Right lobe of liver (tissue), 6 donors: ENCODE measurements at regions not wholly inside any gene's neighbourhood (a gene's known extent, or its start where the extent isn't known, plus 50 kb on each side); places are given as distances from the start of the nearest gene placed in this dataset.

Experiments used
- ATAC-seq, 4 donors: fragments of 200-7000 bp; cut with Tn5 transposase; one replicate each; pipeline ENCODE4 v1.9.1; 2020; ENCODE audit warnings: mild to moderate bottlenecking in 4 of 4, moderate library complexity in 4 of 4
- DNase-seq, 3 donors: peaks; one replicate each; pipeline ENCODE4 v3.0.0-alpha.2; 2020
- H3K27ac ChIP-seq, 3 donors: fragments of 200-600 bp; one replicate each; pipeline ENCODE4 v1.8.0; 2022
- H3K27me3 ChIP-seq, 2 donors: fragments of 200-600 bp; one replicate each; pipeline ENCODE4 v1.8.0; 2022
- H3K36me3 ChIP-seq, 4 donors: fragments of 200-600 bp; sonication (generic) in 1 of 4; one replicate each; pipeline versions ENCODE4 v1.5.1 to v1.8.0; 2017 to 2022; ENCODE audit warnings: control low read depth in 1 of 4
- H3K4me1 ChIP-seq, 4 donors: fragments of 200-600 bp; sonication (generic) in 1 of 4; one replicate each; pipeline versions ENCODE4 v1.5.1 to v1.8.0; 2017 to 2022; ENCODE audit warnings: control low read depth in 1 of 4
- H3K4me3 ChIP-seq, 3 donors: fragments of 200-600 bp; one replicate each; pipeline ENCODE4 v1.8.0; 2022
- H3K9me3 ChIP-seq, 4 donors: fragments of 200-600 bp; sonication (generic) in 1 of 4; one replicate each; pipeline versions ENCODE4 v1.5.1 to v1.8.0; 2017 to 2022; ENCODE audit warnings: control low read depth in 1 of 4
- POLR2A ChIP-seq: fragments of 450-650 bp; IDR thresholded peaks from one replicate; pipeline ENCODE4 v1.6.1; 2017; ENCODE audit warnings: antibody characterized with exemption, mild to moderate bottlenecking
- WGBS: methylation state at CpG from one replicate; pipeline ENCODE4 v1.1.6; 2018; ENCODE audit warnings: low coverage, low lambda C conversion rate; ENCODE audit not compliant: insufficient coverage; ENCODE audit errors: missing lambda C conversion rate; 5-methylcytosine and 5-hydroxymethylcytosine counted together
- intact Hi-C, 2 donors: fragments of 100-400 bp; cut with DNase I; formaldehyde crosslinking; loops; one replicate each; pipeline versions ENCODE4 v1.11.2 to v1.14.1; 2022
- TF ChIP-seq, protein P1 (sequence below), 4 donors: fragments of 200-600 bp in 3 of 4; fragments of 450-650 bp in 1 of 4; IDR thresholded peaks; one replicate each; pipeline versions ENCODE4 v1.5.1 to v1.8.0; 2016 to 2022; ENCODE audit warnings: antibody characterized with exemption in 4 of 4, mild to moderate bottlenecking in 2 of 4
- donor health status: DM: no; HTN: yes; CAD: no.
- donor health status: DM: no; HTN: no; CAD: no.
- donor health status: DM: no; HTN: no; CAD: no.
- donor health status: DM: no; HTN: yes; CAD: no.
- donor health status: DM: no; HTN: yes; CAD: no.

DNA sequence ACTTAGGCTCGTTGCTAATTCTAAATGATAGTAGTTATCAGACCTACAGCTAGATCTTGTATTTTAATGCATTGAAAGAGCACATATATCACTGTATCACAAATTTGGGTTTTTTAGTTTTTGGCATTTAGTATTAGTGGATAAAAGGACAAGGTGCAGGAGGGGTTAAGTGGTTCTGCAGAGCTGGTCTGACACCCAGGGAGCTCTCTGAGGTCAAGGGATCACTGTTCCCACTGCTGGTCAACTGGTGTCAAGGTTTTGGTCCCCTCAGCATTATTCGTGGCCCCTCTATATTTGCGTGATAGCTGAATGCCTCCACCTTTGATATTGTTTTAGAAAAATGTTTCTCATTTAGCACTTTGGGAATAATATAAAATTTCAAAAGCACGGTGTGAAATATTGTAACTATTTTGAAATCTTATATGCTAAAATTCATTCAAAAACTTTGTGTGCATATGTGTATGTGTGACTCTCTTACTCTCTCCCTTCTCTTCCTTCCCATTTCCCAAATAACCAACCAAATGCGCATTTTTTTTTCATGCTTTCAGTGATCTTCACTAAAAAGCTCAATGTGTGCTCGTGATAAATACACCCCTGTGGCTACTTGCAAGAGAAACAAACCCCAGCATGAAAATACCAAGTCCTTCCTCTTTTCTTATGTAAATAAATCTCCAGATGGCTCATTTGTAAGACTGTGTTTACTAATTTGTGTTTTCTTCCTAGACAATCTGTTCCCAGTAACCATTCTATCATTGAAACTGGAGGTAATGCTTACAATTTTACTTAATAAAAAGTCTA is 309.2 kb downstream of the FGFR2 start:
- no peak overlapping the region for H3K27ac ChIP-seq
- intact Hi-C loops, result no loop called here
- TF ChIP-seq, protein P1, sequence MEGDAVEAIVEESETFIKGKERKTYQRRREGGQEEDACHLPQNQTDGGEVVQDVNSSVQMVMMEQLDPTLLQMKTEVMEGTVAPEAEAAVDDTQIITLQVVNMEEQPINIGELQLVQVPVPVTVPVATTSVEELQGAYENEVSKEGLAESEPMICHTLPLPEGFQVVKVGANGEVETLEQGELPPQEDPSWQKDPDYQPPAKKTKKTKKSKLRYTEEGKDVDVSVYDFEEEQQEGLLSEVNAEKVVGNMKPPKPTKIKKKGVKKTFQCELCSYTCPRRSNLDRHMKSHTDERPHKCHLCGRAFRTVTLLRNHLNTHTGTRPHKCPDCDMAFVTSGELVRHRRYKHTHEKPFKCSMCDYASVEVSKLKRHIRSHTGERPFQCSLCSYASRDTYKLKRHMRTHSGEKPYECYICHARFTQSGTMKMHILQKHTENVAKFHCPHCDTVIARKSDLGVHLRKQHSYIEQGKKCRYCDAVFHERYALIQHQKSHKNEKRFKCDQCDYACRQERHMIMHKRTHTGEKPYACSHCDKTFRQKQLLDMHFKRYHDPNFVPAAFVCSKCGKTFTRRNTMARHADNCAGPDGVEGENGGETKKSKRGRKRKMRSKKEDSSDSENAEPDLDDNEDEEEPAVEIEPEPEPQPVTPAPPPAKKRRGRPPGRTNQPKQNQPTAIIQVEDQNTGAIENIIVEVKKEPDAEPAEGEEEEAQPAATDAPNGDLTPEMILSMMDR (IDR thresholded peaks at IDR 0.05), result no peak
- no peak for TF ChIP-seq POLR2A
- H3K9me3 ChIP-seq, result no peaks in the 10 kb centered on the region
- H3K4me3 ChIP-seq, result no peak overlapping the region
- H3K27me3 ChIP-seq, result no peaks in the 10 kb centered on the region
- DNase-seq (no peak), ATAC-seq (no peak)
- no peaks in the 10 kb centered on the region for H3K36me3 ChIP-seq
- no peaks in the 10 kb centered on the region for H3K4me1 ChIP-seq
- WGBS, result 47% methylated on average over 6 of the region's 6 CpGs

DNA sequence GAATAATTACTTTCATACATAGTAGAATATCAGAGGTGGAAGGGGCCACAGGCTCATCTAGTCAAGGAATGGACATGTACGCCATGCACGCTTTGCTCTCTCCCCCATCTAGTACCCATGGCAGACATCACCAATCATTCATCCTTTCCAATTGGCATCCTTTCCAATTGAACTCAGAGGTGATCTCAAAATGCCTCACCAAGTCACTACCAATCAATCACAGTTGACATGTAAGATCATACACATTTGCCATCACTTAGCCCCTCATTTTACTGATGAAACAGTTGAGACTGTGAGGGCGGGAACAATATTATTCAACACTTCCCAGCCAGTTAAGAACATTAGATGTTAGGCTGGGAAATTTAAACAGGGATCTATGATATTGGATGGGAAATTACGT is 308.4 kb downstream of the FGFR2 start:
- Histone ChIP-seq H3K9me3 (no peaks in the 10 kb centered on the region), H3K36me3 (no peaks in the 10 kb centered on the region), H3K27ac (no peak overlapping the region), H3K27me3 (no peaks in the 10 kb centered on the region), H3K4me3 (no peak overlapping the region), H3K4me1 (no peaks in the 10 kb centered on the region)
- WGBS, result 71% methylated on average over 4 of the region's 4 CpGs
- ATAC-seq (no peak), DNase-seq (no peak)
- intact Hi-C loops, result no loop called here
- no peak for TF ChIP-seq POLR2A
- TF ChIP-seq, protein P1 (IDR thresholded peaks at IDR 0.05), result no peak

DNA sequence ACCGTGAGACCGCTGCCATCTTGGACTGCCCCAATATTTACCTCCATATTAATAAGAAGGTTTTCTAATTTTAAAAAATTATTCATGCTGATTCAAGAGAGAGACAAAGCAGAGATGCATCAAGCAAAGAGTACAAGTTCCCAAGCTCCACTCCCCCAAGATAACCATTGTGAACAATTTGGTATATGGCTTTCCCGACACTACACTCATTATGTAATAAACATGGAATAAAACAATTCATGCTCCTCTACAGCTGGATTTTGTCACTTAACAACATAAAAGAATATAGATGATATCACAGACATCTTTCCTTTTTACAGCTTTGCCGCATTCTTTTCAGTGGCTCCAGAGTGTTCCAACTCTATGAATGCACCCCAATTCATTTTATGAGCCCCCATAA is 307.6 kb downstream of the FGFR2 start:
- H3K9me3 ChIP-seq, result no peaks in the 10 kb centered on the region
- no peaks in the 10 kb centered on the region for H3K27me3 ChIP-seq
- no peak for DNase-seq
- no peak for ATAC-seq
- no peaks in the 10 kb centered on the region for H3K36me3 ChIP-seq
- intact Hi-C loops, result no loop called here
- H3K4me3 ChIP-seq, result no peak overlapping the region
- H3K27ac ChIP-seq, result no peak overlapping the region
- TF ChIP-seq POLR2A, result no peak
- TF ChIP-seq, protein P1 (IDR thresholded peaks at IDR 0.05), result no peak
- WGBS, result 97% methylated on average over 4 of the region's 4 CpGs
- H3K4me1 ChIP-seq, result no peaks in the 10 kb centered on the region

DNA sequence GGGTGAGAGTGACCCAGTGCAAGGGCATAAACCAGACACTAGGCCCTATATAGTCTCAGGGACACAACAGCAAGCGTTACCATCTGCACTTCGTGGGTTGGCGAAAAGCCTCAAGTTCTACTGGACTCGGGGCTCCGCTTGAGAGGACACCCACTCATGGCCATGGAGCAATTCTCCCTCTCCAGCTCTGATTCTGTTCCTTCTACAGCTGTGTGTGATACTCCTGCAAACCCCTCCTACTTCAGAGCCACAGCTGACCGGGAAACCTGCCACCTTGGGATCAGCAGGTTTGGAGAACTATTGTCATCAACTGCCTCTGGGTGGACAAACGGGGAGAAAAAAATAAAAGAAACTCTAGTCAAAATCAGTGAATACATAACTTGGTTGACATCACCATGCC is 306.9 kb downstream of the FGFR2 start:
- no peak for ATAC-seq
- Histone ChIP-seq H3K36me3 (no peaks in the 10 kb centered on the region), H3K4me3 (no peak overlapping the region), H3K4me1 (no peaks in the 10 kb centered on the region), H3K27me3 (no peaks in the 10 kb centered on the region), H3K27ac (no peak overlapping the region), H3K9me3 (no peaks in the 10 kb centered on the region)
- 79% methylated on average over 2 of the region's 7 CpGs for WGBS
- no peak for TF ChIP-seq POLR2A
- TF ChIP-seq, protein P1 (IDR thresholded peaks at IDR 0.05), result no peak
- DNase-seq, result no peak
- intact Hi-C loops, result no loop called here
